NCI-H774 (cell line): ENCODE measurements at regions not wholly inside any gene's neighbourhood (a gene's known extent, or its start where the extent isn't known, plus 50 kb on each side); places are given as distances from the start of the nearest gene placed in this dataset.

Experiments
- DNase-seq: peaks from one replicate; lab custom pipeline; 2025; lab: John Stamatoyannopoulos, UW

DNA sequence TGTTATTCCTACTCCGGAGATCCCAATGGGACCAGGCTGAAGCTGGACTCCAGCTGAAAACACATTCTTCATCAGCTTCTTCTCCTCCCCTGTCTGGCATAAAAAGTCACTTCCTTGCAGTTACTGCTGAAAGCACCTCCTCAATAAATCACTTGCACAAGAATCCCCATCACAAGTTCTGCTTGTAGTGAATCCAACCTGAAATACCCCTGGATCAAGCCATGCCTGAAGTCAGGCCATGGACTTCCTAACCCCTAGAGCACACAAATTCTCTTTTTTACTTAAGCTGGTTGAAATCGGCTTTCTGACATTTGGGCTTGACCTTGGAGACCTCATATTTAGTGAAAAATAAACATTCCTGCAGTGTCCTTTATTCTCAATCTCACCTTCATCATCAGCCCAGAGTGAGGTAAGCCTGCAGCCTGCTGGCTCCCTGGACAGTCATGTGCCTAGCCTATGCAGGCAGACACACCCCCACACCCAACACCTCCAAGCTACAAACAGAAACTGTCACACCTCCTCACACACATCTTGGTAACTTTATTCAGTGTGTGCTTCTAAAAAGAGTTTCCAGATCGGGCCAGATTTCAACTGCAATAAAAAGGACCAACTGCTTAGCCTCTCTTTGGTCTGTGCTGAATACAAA lies 51.5 kb upstream of the PTPRT start:
- DNase-seq: no peak
